ENCODE measurements at regions not wholly inside any gene's neighbourhood (a gene's known extent, or its start where the extent isn't known, plus 50 kb on each side); places are given as distances from the start of the nearest gene placed in this dataset.

GRCh38 chr2:234430871-234431270 is 66.0 kb downstream of the ARL4C start:
- H3K9me3 ChIP-seq (ENCODE audit: low read length), result no peaks in the 10 kb centered on the region
- no peaks in the 10 kb centered on the region for H4K20me1 ChIP-seq (ENCODE audit: insufficient read depth)
- no peak overlapping the region for H2AFZ ChIP-seq (ENCODE audit: low read depth, low read length)
- H3K4me3 ChIP-seq (ENCODE audit: low read length), result no peak overlapping the region
- no peaks in the 10 kb centered on the region for H3K27me3 ChIP-seq (ENCODE audit: insufficient read depth, low read depth, low read length)
- no peaks in the 10 kb centered on the region for H3F3A ChIP-seq (ENCODE audit: insufficient read depth, low read length, poor library complexity, severe bottlenecking)
- no peak overlapping the region for H3K9ac ChIP-seq (ENCODE audit: low read length)
- H3K4me2 ChIP-seq (ENCODE audit: low read length), result no peak overlapping the region
- no peaks in the 10 kb centered on the region for H3K36me3 ChIP-seq (ENCODE audit: insufficient read depth, low read length)
- no peaks in the 10 kb centered on the region for H3K9me2 ChIP-seq (ENCODE audit: insufficient read depth, low read length)
- no peak overlapping the region for H3K27ac ChIP-seq (ENCODE audit: low read length)
- TF ChIP-seq CTCF (IDR thresholded peaks at IDR 0.05; ENCODE audit: poor library complexity, severe bottlenecking), result no peak
- no peak for TF ChIP-seq SMC3 (conservative IDR thresholded peaks at IDR 0.05; ENCODE audit: poor library complexity)
- TF ChIP-seq RAD21 (conservative IDR thresholded peaks at IDR 0.05), result no peak
- TF ChIP-seq EP300 (conservative IDR thresholded peaks at IDR 0.05; ENCODE audit: poor library complexity, severe bottlenecking), result no peak
- no peak for TF ChIP-seq TAF1 (IDR thresholded peaks at IDR 0.05; ENCODE audit: low read depth)
- no peak for TF ChIP-seq EZH2 (IDR thresholded peaks at IDR 0.05; ENCODE audit: borderline replicate concordance, insufficient read depth, low read length, poor library complexity, severe bottlenecking)
- no peak for TF ChIP-seq POLR2AphosphoS5 (IDR thresholded peaks at IDR 0.05)
- no peaks in the 10 kb centered on the region for H3K79me2 ChIP-seq (replicated peaks; ENCODE audit: insufficient read depth, low read length)

- no peak overlapping the region for H3K4me2 ChIP-seq (ENCODE audit: low read length)
- no peaks in the 10 kb centered on the region for H3K9me3 ChIP-seq (ENCODE audit: low read length)
- no peaks in the 10 kb centered on the region for H4K20me1 ChIP-seq (ENCODE audit: insufficient read depth)
- H3K4me3 ChIP-seq (ENCODE audit: low read length), result no peak overlapping the region
- no peaks in the 10 kb centered on the region for H3K27me3 ChIP-seq (ENCODE audit: insufficient read depth, low read depth, low read length)
- H3K79me2 ChIP-seq (replicated peaks; ENCODE audit: insufficient read depth, low read length), result no peaks in the 10 kb centered on the region
- H3F3A ChIP-seq (ENCODE audit: insufficient read depth, low read length, poor library complexity, severe bottlenecking), result no peaks in the 10 kb centered on the region
- no peaks in the 10 kb centered on the region for H3K36me3 ChIP-seq (ENCODE audit: insufficient read depth, low read length)
- no peak overlapping the region for H2AFZ ChIP-seq (ENCODE audit: low read depth, low read length)
- H3K9me2 ChIP-seq (ENCODE audit: insufficient read depth, low read length), result no peaks in the 10 kb centered on the region
- TF ChIP-seq EP300 (conservative IDR thresholded peaks at IDR 0.05; ENCODE audit: poor library complexity, severe bottlenecking) (no peak), MXI1 (conservative IDR thresholded peaks at IDR 0.05; ENCODE audit: poor library complexity, severe bottlenecking) (no peak), TAF1 (IDR thresholded peaks at IDR 0.05; ENCODE audit: low read depth) (no peak)
- H3K9ac ChIP-seq (ENCODE audit: low read length), result no peak overlapping the region
- H3K27ac ChIP-seq (ENCODE audit: low read length), result no peak overlapping the region
Observed at GRCh38 chr2:234429265-234429664, 67.6 kb downstream of the ARL4C start.

- Histone ChIP-seq H4K20me1 (ENCODE audit: insufficient read depth) (no peaks in the 10 kb centered on the region), H3K4me3 (ENCODE audit: low read length) (no peak overlapping the region), H3K27ac (ENCODE audit: low read length) (no peak overlapping the region), H3F3A (ENCODE audit: insufficient read depth, low read length, poor library complexity, severe bottlenecking) (no peaks in the 10 kb centered on the region), H3K9me3 (ENCODE audit: low read length) (no peaks in the 10 kb centered on the region), H3K9me2 (ENCODE audit: insufficient read depth, low read length) (no peaks in the 10 kb centered on the region), H3K9ac (ENCODE audit: low read length) (no peak overlapping the region), H3K4me2 (ENCODE audit: low read length) (no peak overlapping the region), H3K79me2 (replicated peaks; ENCODE audit: insufficient read depth, low read length) (no peaks in the 10 kb centered on the region), H3K27me3 (ENCODE audit: insufficient read depth, low read depth, low read length) (no peaks in the 10 kb centered on the region), H3K36me3 (ENCODE audit: insufficient read depth, low read length) (no peaks in the 10 kb centered on the region), H2AFZ (ENCODE audit: low read depth, low read length) (no peak overlapping the region)
- TF ChIP-seq RAD21 (conservative IDR thresholded peaks at IDR 0.05), result no peak
- TF ChIP-seq CTCF (IDR thresholded peaks at IDR 0.05; ENCODE audit: poor library complexity, severe bottlenecking), result no peak
- no peak for TF ChIP-seq POLR2AphosphoS5 (IDR thresholded peaks at IDR 0.05)
- no peak for TF ChIP-seq EZH2 (IDR thresholded peaks at IDR 0.05; ENCODE audit: borderline replicate concordance, insufficient read depth, low read length, poor library complexity, severe bottlenecking)
- no peak for TF ChIP-seq SMC3 (conservative IDR thresholded peaks at IDR 0.05; ENCODE audit: poor library complexity)
- TF ChIP-seq EP300 (conservative IDR thresholded peaks at IDR 0.05; ENCODE audit: poor library complexity, severe bottlenecking), result no peak
- TF ChIP-seq MXI1 (conservative IDR thresholded peaks at IDR 0.05; ENCODE audit: poor library complexity, severe bottlenecking), result no peak
- TF ChIP-seq REST (IDR thresholded peaks at IDR 0.05; ENCODE audit: borderline replicate concordance), result no peak
- TF ChIP-seq TAF1 (IDR thresholded peaks at IDR 0.05; ENCODE audit: low read depth), result no peak
Observed at GRCh38 chr2:234427081-234428061, 69.5 kb downstream of the ARL4C start.
